ENCODE measurements at regions not wholly inside any gene's neighbourhood (a gene's known extent, or its start where the extent isn't known, plus 50 kb on each side); places are given as distances from the start of the nearest gene placed in this dataset.

DNA sequence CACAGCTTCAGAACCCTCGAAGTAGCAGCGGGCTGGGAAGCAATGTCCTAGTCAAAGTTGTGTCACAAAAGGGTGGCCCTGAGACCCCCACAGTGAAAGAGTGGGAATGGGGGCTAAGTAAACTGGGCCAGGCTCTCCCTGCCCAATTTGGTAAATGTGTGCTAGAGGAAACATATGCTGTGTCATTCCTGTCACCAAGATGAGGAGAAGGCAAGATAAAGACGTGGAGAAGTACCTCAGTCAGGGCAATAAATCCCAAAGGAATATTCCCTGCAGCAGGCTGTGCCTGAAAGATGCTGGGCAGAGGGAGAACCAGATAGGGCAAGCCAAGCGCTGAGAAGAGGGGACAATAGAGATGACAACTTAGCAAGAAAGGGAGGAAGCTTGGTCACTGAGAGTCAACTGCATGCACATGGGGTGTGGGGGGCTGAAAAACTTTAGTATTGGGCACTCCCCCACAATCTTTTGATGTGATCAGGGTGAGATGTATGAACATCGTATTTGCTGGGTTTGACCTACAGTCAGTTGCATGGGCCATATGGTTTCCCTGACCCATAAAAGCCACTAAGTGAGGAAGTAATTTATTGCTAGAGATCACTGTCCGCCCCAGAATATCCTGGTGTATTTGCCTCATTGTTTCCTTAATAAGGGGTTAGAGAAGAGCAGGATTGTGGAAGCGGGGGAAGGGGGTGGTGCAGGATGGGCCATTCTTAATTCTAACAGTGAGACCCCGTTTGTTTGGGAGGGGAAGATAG lies 49.9 kb upstream of the CXCR4 start:
- DNase-seq: no peak

All from fibroblast of skin of right biceps (primary cell).